HG03103 (cell line): ENCODE measurements at regions not wholly inside any gene's neighbourhood (a gene's known extent, or its start where the extent isn't known, plus 50 kb on each side); places are given as distances from the start of the nearest gene placed in this dataset.
"Not testable (repeated sequence)": the region's sequence is repeated elsewhere in the genome, so short reads cannot be mapped to it uniquely, and the experiment has no call there.

Experiments
- ATAC-seq: cut with Tn5 transposase; IDR thresholded peaks from one replicate; pipeline ENCODE4 v1.9.1; 2021; ENCODE audit warnings: low read depth; ENCODE audit not compliant: unreplicated experiment

DNA sequence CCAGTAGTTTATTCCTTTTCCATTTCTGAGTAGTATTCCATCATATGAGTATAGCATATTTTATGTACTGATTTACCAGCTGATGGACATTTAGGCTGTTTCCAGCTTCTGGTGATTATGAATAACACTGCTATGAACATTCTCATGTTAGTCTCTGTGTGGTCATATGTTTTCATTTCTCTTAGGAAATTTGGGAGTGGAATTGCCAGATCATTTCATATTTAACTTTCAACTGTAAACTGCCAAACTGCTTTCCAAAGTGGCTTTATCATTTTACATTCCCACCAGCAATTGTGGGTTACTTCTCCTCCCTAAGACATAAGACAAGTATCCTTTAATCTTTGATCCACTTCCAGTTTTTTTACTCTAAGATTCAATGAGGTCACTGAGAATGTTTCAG is 85.7 kb upstream of the RALGPS2 start:
- ATAC-seq = no peak

DNA sequence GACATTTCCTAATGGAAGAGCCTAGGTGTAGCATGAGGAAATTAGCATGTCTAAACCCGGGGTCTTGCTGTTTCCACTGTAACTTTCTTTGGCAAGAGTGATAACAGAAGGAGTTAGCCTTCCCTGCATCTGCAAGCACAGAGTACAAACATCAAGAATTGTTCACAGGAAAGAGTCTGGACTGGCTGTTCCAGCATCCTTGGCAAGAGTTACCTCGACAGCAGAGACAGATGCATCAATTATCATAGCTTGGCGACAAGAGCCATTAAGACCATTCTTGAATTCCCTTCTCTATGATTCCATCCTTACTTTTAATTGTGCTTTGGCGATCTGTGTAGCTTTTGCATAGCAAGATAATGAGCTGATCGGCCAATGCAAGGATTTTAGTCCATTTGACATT is 82.8 kb upstream of the RALGPS2 start:
- ATAC-seq = no peak

DNA sequence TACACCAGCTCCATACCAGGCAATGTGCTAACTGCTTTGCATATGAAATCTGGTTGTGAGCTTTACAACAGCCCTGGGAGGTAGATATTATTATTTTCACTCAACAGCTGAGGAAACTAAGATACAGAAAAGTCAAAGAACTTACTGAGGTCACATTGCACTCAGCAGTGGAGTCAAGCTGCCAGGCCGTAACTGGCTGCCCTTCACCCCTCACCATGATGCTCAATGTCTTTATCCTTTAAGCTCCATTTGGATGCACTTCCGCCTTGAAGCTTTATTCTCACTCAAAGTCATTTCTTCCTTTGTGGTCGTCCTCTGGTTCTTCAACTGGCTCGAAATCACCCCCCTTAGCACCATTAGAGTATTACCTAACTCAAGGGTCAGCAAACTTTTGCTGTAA is 81.7 kb upstream of the RALGPS2 start:
- no peak for ATAC-seq

- ATAC-seq = no peak
These were observed 81.2 kb upstream of the RALGPS2 start for GRCh38 chr1:178643831-178644230.

DNA sequence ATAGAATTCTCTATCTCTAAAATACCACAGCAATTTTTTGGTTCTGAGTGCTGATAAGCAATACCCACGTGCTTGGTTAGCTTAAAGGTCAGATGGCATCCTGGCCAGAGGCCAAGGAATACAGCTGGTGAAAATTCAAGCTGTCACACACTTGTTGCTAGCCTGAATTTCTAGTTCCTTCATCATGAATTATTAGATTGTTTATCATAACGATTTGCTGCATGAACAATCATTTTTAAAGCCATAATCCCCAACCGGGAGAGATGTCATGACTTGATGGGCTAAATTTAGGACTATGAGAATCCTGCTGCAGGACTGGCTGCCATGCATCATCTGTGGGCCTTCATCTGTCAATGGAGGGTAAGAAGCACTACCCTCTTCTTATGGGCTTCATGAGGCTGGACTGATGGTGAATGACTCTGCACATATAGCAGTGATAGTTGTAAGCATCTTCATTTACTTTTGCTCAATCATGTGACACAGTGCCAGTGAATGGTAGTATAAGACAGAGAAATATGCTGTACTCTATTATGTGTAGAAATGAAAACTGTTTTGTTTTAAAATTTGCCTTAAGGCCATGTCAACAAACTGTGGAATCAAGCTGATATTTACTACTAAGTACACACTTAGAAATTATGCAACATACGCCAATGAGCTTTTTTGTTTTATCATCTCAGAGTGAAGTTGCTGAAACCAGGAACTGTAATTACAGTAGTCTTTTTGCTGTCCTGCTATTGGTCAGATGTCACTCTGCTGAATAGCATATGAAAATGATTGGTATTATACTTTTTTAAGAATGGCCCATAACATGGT is 80.5 kb upstream of the RALGPS2 start:
- no peak for ATAC-seq

- ATAC-seq = no peak
These were observed 79.8 kb upstream of the RALGPS2 start for GRCh38 chr1:178645157-178645807.

- ATAC-seq = no peak
These were observed 79.2 kb upstream of the RALGPS2 start for GRCh38 chr1:178645808-178646200.

- ATAC-seq = no peak
These were observed 78.2 kb upstream of the RALGPS2 start for GRCh38 chr1:178646821-178647220.

- no peak for ATAC-seq
These were observed 76.9 kb upstream of the RALGPS2 start for GRCh38 chr1:178648151-178648550.

GRCh38 chr1:178649582-178650350 is 75.3 kb upstream of the RALGPS2 start:
- ATAC-seq = no peak

DNA sequence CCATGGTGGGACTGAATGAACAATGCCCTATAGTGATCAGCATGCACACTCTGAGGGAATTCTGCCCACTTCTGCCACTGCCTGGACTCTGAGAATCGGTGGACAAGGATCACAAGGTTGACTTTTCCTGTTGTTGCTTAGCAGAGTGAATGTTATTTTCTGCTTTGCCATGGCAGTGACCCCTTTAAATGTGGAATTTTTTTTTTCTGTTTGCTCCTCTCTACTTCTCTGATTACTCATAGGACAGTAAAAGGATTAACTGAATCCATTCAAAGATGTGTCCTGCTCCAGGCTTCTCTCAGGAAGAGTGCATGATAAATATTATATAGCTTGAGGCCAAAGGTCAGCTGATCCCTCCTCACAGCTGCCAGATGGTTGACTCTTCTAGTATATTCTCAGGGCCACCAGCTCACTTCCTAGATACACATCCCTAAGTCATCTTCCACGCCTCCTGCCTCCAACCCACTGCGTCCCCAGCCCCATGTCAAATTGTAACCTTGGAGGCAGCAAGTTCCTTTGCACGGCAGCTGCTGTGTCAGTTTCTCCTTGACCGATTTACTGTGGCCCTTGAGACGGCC is 74.0 kb upstream of the RALGPS2 start:
- no peak for ATAC-seq

DNA sequence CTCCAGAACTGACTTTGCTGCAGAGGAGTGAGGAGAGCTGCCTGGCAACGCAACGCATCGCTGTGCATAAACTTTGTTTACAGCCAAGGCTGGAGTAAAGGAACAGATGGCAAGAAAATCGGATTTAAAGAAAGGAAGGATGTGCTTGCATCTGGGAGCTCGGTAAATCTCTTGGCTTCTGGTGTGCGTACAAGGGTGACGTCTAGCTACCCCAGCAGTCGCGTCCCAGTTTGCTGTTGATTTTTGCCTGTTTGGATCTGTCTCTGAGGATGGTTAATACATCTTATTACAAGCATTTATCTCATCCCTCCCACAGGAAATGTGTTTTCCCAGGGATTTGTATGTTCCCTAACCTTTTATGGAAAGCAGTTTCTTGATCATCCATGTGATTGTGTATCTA is 73.3 kb upstream of the RALGPS2 start:
- ATAC-seq = no peak

DNA sequence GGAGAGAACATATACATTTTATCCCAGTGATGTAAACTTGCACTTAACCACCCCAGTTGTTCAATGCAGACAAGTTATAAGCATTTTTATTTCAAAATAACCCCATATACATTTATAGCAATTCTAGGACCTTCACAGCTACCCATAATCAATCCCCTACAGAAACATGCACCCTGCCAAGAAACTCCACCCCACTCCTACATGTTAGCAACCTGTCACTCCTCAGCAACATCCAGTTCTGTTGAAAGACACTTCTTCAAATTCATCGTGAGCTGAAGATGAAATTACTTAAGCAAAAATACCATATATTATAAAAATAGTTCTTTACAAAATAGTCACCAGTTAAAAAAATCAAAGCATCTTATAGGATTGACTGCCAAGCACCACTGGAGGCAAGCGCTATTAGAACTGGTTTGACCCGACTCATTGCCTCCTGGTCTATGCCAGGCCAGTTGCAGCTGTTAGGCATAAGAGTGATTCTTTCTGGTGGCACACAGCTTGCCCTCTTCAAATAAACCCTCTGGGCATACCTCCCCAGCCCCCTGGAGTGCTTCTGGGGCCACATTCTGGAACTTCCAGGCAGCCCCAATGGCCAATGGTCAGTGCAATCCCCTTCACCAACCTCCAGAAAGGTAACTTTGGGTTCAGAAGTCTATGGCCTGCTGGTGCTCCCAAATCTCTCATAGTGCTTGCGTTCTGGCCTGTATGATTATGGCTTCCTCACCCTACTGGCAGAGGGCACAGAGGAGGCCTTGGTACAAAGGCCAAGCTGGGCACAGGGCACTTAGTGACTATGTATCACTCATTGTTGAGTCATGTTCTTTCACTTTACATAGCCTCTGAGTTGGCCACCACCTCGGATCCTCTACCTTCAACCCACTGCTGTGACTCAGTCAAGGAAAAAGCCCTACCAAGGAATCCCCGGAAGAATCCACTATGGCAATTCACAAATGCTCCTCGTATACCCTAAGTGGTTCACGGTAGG is 72.2 kb upstream of the RALGPS2 start:
- no peak for ATAC-seq

GRCh38 chr1:178659789-178660208 is 65.2 kb upstream of the RALGPS2 start:
- peak; percentile 62 for ATAC-seq

DNA sequence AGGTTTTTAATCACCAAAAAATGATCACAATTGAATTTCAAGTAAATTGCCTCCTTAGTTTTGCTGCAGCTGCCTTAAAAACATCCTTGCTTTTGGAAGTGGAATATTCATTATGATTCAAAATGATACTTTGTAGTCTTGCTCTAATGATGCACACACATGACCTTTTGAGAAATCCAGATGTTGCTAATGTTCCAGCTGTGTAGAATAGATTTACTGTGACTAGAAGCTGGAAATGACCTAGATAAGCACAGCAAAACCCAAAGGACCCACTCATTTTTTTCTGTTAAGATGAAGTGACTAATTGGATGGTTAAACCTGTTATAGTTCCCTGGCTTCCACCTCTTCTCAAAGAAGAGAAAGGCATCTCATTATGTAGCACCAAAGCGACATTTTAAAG is 64.6 kb upstream of the RALGPS2 start:
- no peak for ATAC-seq

GRCh38 chr1:178664278-178664677 is 60.8 kb upstream of the RALGPS2 start:
- peak; percentile 79 for ATAC-seq

GRCh38 chr1:178665579-178665978 is 59.5 kb upstream of the RALGPS2 start:
- no peak for ATAC-seq

GRCh38 chr1:178666891-178667290 is 58.2 kb upstream of the RALGPS2 start:
- ATAC-seq = not testable (repeated sequence)

- ATAC-seq = no peak
These were observed 52.6 kb upstream of the RALGPS2 start for GRCh38 chr1:178672434-178672833.

DNA sequence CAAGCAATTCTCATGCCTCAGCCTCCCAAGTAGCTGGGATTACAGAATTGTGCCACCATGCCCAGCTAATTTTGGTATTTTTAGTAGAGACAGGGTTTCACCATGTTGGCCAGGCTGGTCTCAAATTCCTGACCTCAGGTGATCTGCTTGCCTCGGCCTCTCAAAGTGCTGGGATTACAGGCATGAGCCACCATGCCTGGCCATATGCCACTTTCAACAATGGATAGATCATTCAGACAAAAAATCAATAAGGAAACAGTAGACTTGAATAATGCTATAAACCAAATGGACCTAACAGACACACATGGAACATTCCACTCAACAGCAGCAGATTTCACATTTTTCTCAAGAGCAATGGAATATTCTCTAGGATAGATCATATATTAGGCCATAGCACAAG is 50.5 kb upstream of the RALGPS2 start:
- not testable (repeated sequence) for ATAC-seq
